ENCODE measurements at regions not wholly inside any gene's neighbourhood (a gene's known extent, or its start where the extent isn't known, plus 50 kb on each side); places are given as distances from the start of the nearest gene placed in this dataset.

- TF ChIP-seq REST (tag by site-specific recombination; IDR thresholded peaks at IDR 0.05) = no peak
- no peak for TF ChIP-seq ZNF266 (tag by site-specific recombination; IDR thresholded peaks at IDR 0.05; ENCODE audit: low read depth)
- TF ChIP-seq ZNF529 (tag by site-specific recombination; IDR thresholded peaks at IDR 0.05; ENCODE audit: insufficient replicate concordance) = no peak
- no peak for TF ChIP-seq ZFP3 (tag by site-specific recombination; IDR thresholded peaks at IDR 0.05; ENCODE audit: low read depth)
- no peak for TF ChIP-seq PRDM2 (tag by site-specific recombination; IDR thresholded peaks at IDR 0.05; ENCODE audit: borderline replicate concordance)
- TF ChIP-seq ZFP69B (tag by site-specific recombination; IDR thresholded peaks at IDR 0.05) = no peak
- no peak for TF ChIP-seq ZXDB (tag by site-specific recombination; IDR thresholded peaks at IDR 0.05)
These were observed 66.9 kb upstream of the PCDH7 start (continued) for GRCh38 chr4:30653291-30653690.

DNA sequence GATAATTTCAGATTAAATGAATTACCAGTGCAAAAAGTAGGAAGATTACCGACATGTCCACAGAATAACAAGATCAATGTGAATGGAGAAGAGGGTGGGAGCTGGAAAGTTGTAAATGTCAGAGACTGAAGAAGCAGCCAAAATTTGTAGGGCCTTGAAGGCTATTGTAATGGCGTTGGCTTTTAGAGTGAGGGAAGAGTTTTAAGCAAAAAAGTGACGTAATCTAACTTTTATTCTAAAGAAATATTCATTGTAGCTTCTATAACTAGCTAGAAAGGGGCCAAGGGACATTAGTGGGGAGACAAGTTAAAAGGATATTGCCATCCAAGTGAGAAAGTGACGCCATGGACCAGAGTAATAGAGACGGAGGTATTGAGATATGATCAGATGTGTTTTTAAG lies 63.3 kb upstream of the PCDH7 start:
- POLR2A ChIA-PET = no interaction called here
- H3K4me3 ChIP-seq (ENCODE audit: low read depth, low read length) = no peak overlapping the region
- H3K9me3 ChIP-seq (ENCODE audit: control insufficient read depth, insufficient read depth, low read depth, low read length) = no peaks in the 10 kb centered on the region
- H3K4me1 ChIP-seq (ENCODE audit: control insufficient read depth, insufficient read depth, low read length) = no peaks in the 10 kb centered on the region
- no peaks in the 10 kb centered on the region for H3K36me3 ChIP-seq (ENCODE audit: control insufficient read depth in 2 of 2, insufficient read depth in 1 of 2, low read length in 2 of 2)
- no peak overlapping the region for H3K27ac ChIP-seq (ENCODE audit: extremely low read depth, low read depth, low read length)
- CTCF ChIA-PET = no interaction called here
- TF ChIP-seq ZNF19 (tag by site-specific recombination; IDR thresholded peaks at IDR 0.05; ENCODE audit: low read depth) (no peak), ZNF510 (tag by site-specific recombination; IDR thresholded peaks at IDR 0.05; ENCODE audit: insufficient replicate concordance) (no peak), ZNF701 (tag by site-specific recombination; IDR thresholded peaks at IDR 0.05) (no peak), ZNF354C (tag by site-specific recombination; IDR thresholded peaks at IDR 0.05; ENCODE audit: borderline replicate concordance, low read depth) (no peak), ZNF670 (tag by site-specific recombination; IDR thresholded peaks at IDR 0.05; ENCODE audit: low read depth) (no peak), ZNF518A (tag by site-specific recombination; conservative IDR thresholded peaks at IDR 0.05; ENCODE audit: low read depth) (no peak), EGR2 (tag by site-specific recombination; IDR thresholded peaks at IDR 0.05; ENCODE audit: low read depth) (no peak), ELK4 (IDR thresholded peaks at IDR 0.05; ENCODE audit: borderline replicate concordance, low read depth, low read length) (no peak), ZNF140 (tag by site-specific recombination; IDR thresholded peaks at IDR 0.05) (no peak), KLF8 (tag by site-specific recombination; IDR thresholded peaks at IDR 0.05) (no peak), ZNF473 (tag by site-specific recombination; IDR thresholded peaks at IDR 0.05) (no peak)
- TF ChIP-seq, protein P1, sequence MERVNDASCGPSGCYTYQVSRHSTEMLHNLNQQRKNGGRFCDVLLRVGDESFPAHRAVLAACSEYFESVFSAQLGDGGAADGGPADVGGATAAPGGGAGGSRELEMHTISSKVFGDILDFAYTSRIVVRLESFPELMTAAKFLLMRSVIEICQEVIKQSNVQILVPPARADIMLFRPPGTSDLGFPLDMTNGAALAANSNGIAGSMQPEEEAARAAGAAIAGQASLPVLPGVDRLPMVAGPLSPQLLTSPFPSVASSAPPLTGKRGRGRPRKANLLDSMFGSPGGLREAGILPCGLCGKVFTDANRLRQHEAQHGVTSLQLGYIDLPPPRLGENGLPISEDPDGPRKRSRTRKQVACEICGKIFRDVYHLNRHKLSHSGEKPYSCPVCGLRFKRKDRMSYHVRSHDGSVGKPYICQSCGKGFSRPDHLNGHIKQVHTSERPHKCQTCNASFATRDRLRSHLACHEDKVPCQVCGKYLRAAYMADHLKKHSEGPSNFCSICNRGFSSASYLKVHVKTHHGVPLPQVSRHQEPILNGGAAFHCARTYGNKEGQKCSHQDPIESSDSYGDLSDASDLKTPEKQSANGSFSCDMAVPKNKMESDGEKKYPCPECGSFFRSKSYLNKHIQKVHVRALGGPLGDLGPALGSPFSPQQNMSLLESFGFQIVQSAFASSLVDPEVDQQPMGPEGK (tag by site-specific recombination; IDR thresholded peaks at IDR 0.05) = no peak
